Lung (tissue), 11 donors: ENCODE measurements at regions not wholly inside any gene's neighbourhood (a gene's known extent, or its start where the extent isn't known, plus 50 kb on each side); places are given as distances from the start of the nearest gene placed in this dataset.
A peak's percentile ranks its signal among the peaks of the same experiment; 100 is the strongest.

Experiments
- ATAC-seq: fragments of 200-7000 bp; cut with Tn5 transposase; one replicate; pipeline ENCODE4 v1.9.1; 2020; ENCODE audit warnings: moderate number of reproducible peaks; ENCODE audit not compliant: insufficient read depth, low FRiP score
- DNase-seq, 3 donors: peaks; one replicate each; pipeline ENCODE4 v3.0.0-alpha.2; 2013 to 2017
- H3K27ac ChIP-seq, 2 donors: one replicate each; pipeline ENCODE4 v1.5.1; 2013; ENCODE audit warnings: mild to moderate bottlenecking in 2 of 2, moderate library complexity in 2 of 2, control low read depth in 1 of 2, inconsistent platforms in 1 of 2, low read depth in 1 of 2, low read length in 1 of 2
- H3K27me3 ChIP-seq, 3 donors: one replicate each; pipeline ENCODE4 v1.5.1; 2013; ENCODE audit warnings: low read length in 2 of 3; ENCODE audit not compliant: control insufficient read depth in 3 of 3, insufficient read depth in 3 of 3
- H3K36me3 ChIP-seq, 4 donors: one replicate each; pipeline ENCODE4 v1.5.1; 2013; ENCODE audit warnings: low read length in 4 of 4, mild to moderate bottlenecking in 1 of 4, moderate library complexity in 1 of 4; ENCODE audit not compliant: control insufficient read depth in 4 of 4, insufficient read depth in 4 of 4
- H3K4me1 ChIP-seq, 5 donors: one replicate each; pipeline ENCODE4 v1.5.1; 2013; ENCODE audit warnings: low read length in 5 of 5, mild to moderate bottlenecking in 2 of 5, moderate library complexity in 1 of 5; ENCODE audit not compliant: control insufficient read depth in 5 of 5, insufficient read depth in 5 of 5
- H3K4me3 ChIP-seq: one replicate; pipeline ENCODE4 v1.5.1; 2013; ENCODE audit warnings: mild to moderate bottlenecking, control low read depth, moderate library complexity
- H3K9ac ChIP-seq, 2 donors: one replicate each; pipeline ENCODE4 v1.5.1; 2013; ENCODE audit warnings: low read length in 2 of 2, control low read depth in 1 of 2; ENCODE audit not compliant: insufficient read depth in 1 of 2
- H3K9me3 ChIP-seq, 4 donors: one replicate each; pipeline ENCODE4 v1.5.1; 2013; ENCODE audit warnings: low read length in 3 of 4, mild to moderate bottlenecking in 1 of 4, moderate library complexity in 1 of 4; ENCODE audit not compliant: control insufficient read depth in 4 of 4, insufficient read depth in 3 of 4
- CTCF ChIP-seq: IDR thresholded peaks from 2 replicates; pipeline ENCODE4 v1.5.1; 2012; ENCODE audit warnings: mild to moderate bottlenecking; ENCODE audit errors: control extremely low read depth, extremely low read depth
- WGBS, 2 donors: extraction: QIAGEN DNeasy Blood & Tissue Kit; methylation state at CpG; one replicate each; pipeline ENCODE4 v1.1.7; 2013; 5-methylcytosine and 5-hydroxymethylcytosine counted together
- donor health status: control.
- donor health status: control.
- donor health status: Bipolar disorder and iron deficiency.
- donor health status: healthy.
- donor health status: DM: yes; HTN: yes; CAD: no.

DNA sequence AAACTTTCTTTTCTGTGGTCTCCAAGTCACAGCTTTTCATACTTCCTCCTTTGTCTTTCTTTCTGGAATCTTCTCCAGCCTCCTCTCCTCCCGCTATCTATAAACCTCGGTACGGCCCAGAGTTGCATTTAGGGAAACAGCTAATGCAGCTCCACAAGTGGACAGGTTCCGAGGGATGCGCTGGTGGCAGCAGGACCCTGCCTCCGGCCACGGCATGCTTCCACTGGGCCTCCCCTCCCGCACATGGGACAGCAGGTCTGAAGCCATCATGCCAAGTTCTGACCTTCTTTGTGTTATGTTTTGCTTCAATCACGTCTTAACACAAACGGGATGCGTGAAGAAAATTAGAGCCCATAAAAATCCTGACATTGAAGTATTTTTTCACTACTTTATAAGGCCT, 136.9 kb downstream of the IRX2 start:
- H3K9ac ChIP-seq: no peak overlapping the region
- H3K27ac ChIP-seq: no peak overlapping the region
- H3K4me3 ChIP-seq: no peak overlapping the region
- no peaks in the 10 kb centered on the region for H3K4me1 ChIP-seq
- 88 to 93% methylated on average over 11 of the region's 11 CpGs for WGBS, 2 donors
- no peak for TF ChIP-seq CTCF
- H3K9me3 ChIP-seq: peaks cover 0 to 8% (median 5%) of the 10 kb centered on the region in 4 donors
- no peaks in the 10 kb centered on the region for H3K27me3 ChIP-seq
- ATAC-seq (no peak), DNase-seq (no peak)
- H3K36me3 ChIP-seq: no peaks in the 10 kb centered on the region

GRCh38 chr5:2611659-2612058, 139.8 kb downstream of the IRX2 start:
- Histone ChIP-seq H3K27me3 (no peaks in the 10 kb centered on the region), H3K27ac (no peak overlapping the region), H3K4me1 (no peaks in the 10 kb centered on the region), H3K36me3 (no peaks in the 10 kb centered on the region), H3K9ac (no peak overlapping the region), H3K9me3 (peaks cover 0 to 11% (median 5%) of the 10 kb centered on the region in 4 donors), H3K4me3 (no peak overlapping the region)
- no peak for ATAC-seq
- DNase-seq: peak in 2 of 3 donors; percentile 8 to 14
- 77 to 80% methylated on average over 7 of the region's 7 CpGs for WGBS, 2 donors
- no peak for TF ChIP-seq CTCF

- 80 to 88% methylated on average over 5 of the region's 5 CpGs for WGBS, 2 donors
- no peak overlapping the region for H3K9ac ChIP-seq
- ATAC-seq (no peak), DNase-seq (no peak)
- no peaks in the 10 kb centered on the region for H3K4me1 ChIP-seq
- peaks cover 0 to 11% (median 4%) of the 10 kb centered on the region in 4 donors for H3K9me3 ChIP-seq
- no peak for TF ChIP-seq CTCF
- H3K36me3 ChIP-seq: no peaks in the 10 kb centered on the region
- H3K27ac ChIP-seq: no peak overlapping the region
- H3K4me3 ChIP-seq: no peak overlapping the region
- no peaks in the 10 kb centered on the region for H3K27me3 ChIP-seq
Observed at GRCh38 chr5:2610986-2611385, 140.5 kb downstream of the IRX2 start.

DNA sequence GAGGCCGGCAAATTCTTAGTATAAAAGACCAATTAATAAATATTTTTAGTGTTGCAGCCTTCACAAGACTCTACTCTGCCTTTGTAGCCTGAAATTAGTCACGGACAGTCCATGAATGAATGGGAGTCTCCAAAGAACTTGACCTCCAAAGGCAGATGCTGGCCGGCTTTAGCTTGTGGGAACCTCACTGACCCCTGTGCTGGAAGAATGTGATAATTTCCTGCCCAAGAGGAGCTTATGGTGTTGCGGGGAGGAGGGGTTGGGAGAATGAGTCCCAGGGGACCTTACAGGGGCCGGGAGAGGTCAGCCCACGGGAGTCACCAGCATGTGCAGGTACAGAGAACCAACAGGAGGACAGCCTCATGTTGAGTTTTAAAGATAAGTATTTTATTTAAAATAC, 143.1 kb downstream of the IRX2 start:
- Histone ChIP-seq H3K27ac (no peak overlapping the region), H3K4me3 (no peak overlapping the region), H3K36me3 (no peaks in the 10 kb centered on the region), H3K9me3 (peaks cover 0 to 7% (median 0%) of the 10 kb centered on the region in 4 donors), H3K4me1 (no peaks in the 10 kb centered on the region), H3K27me3 (no peaks in the 10 kb centered on the region), H3K9ac (no peak overlapping the region)
- DNase-seq (no peak), ATAC-seq (no peak)
- 76 to 80% methylated on average over 6 of the region's 6 CpGs for WGBS, 2 donors
- no peak for TF ChIP-seq CTCF
